GM18951 (cell line): ENCODE measurements at regions not wholly inside any gene's neighbourhood (a gene's known extent, or its start where the extent isn't known, plus 50 kb on each side); places are given as distances from the start of the nearest gene placed in this dataset.
"Not testable (repeated sequence)": the region's sequence is repeated elsewhere in the genome, so short reads cannot be mapped to it uniquely, and the experiment has no call there.

ENCODE experiments used
- POLR2A ChIP-seq: IDR thresholded peaks from 4 replicates; pipeline ENCODE4 v1.6.1; 2011; ENCODE audit warnings: mild to moderate bottlenecking; ENCODE audit not compliant: insufficient read length, insufficient read depth; ENCODE audit errors: extremely low read depth
- in situ Hi-C: fragments of 300-500 bp; cut with MboI; formaldehyde crosslinking; loops from one replicate; pipeline ENCODE4 v1.12.0; 2022; ENCODE audit warnings: low sequenced_read_pairs, mixed read lengths, inconsistent platforms; ENCODE audit not compliant: unreplicated experiment

GRCh38 chr6:27786048-27786447, 126.1 kb downstream of the OR2B2 start:
- no peak for TF ChIP-seq POLR2A
- in situ Hi-C loops = no loop called here

GRCh38 chr6:27785294-27785693, 126.9 kb downstream of the OR2B2 start:
- no peak for TF ChIP-seq POLR2A
- in situ Hi-C loops = no loop called here

GRCh38 chr6:27782748-27783147, 129.4 kb downstream of the OR2B2 start:
- in situ Hi-C loops = no loop called here

GRCh38 chr6:27778625-27779417, 133.4 kb downstream of the OR2B2 start:
- in situ Hi-C loops = no loop called here
- no peak for TF ChIP-seq POLR2A

More at GRCh38 chr6:27782748-27783147, 129.4 kb downstream of the OR2B2 start:
- TF ChIP-seq POLR2A = no peak

- in situ Hi-C loops = no loop called here
- TF ChIP-seq POLR2A = no peak
These were observed 134.4 kb downstream of the OR2B2 start for GRCh38 chr6:27777614-27778355.

- in situ Hi-C loops = no loop called here
- no peak for TF ChIP-seq POLR2A
These were observed 135.1 kb downstream of the OR2B2 start for GRCh38 chr6:27777126-27777525.

- in situ Hi-C loops = no loop called here
- no peak for TF ChIP-seq POLR2A
These were observed 135.7 kb downstream of the OR2B2 start for GRCh38 chr6:27776504-27776903.

GRCh38 chr6:27775796-27776184, 136.4 kb downstream of the OR2B2 start:
- TF ChIP-seq POLR2A = no peak
- in situ Hi-C loops = no loop called here

GRCh38 chr6:27775138-27775795, 136.9 kb downstream of the OR2B2 start:
- in situ Hi-C loops = not testable (repeated sequence)

GRCh38 chr6:27774264-27774600, 138.0 kb downstream of the OR2B2 start:
- in situ Hi-C loops = loop anchor here (25.0 kb wide), 1 partner anchor 262 kb away; no protein-coding TSS in a partner anchor

- in situ Hi-C loops = loop anchor here (25.0 kb wide), 1 partner anchor 261 kb away; no protein-coding TSS in a partner anchor
These were observed 138.5 kb downstream of the OR2B2 start for GRCh38 chr6:27773542-27774263.

- no peak for TF ChIP-seq POLR2A
- in situ Hi-C loops = loop anchor here (25.0 kb wide), 1 partner anchor 260 kb away; no protein-coding TSS in a partner anchor
These were observed 139.8 kb downstream of the OR2B2 start for GRCh38 chr6:27772261-27773001.

GRCh38 chr6:27771235-27771634, 141.0 kb downstream of the OR2B2 start:
- in situ Hi-C loops = loop anchor here (25.0 kb wide), 1 partner anchor 259 kb away; no protein-coding TSS in a partner anchor
- no peak for TF ChIP-seq POLR2A
